ENCODE measurements at regions not wholly inside any gene's neighbourhood (a gene's known extent, or its start where the extent isn't known, plus 50 kb on each side); places are given as distances from the start of the nearest gene placed in this dataset.

DNA sequence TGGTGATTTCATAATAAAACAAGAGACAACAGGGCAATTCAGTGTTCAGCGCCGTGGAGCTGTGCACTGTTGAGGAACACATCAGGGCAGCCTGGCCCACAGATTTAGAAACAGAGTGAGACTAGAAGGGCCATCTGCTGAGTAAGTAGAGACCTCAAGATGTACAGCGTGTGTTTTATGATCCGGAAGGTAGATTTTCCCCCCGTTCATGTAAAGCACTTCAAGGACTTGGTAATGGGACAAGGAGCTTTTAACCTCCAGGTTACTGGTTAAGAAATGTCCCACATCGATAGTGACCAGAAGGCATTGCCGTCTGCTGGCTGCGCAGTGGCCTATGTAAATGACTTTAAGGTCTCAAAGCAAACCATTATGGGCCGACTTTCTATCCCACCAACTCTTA, 1057.7 kb upstream of the EEF2KMT start:
- DNase-seq (ENCODE audit: low spot score), result no peak
- in situ Hi-C loops (cut with MboI; ENCODE audit: low sequenced_read_pairs, unreplicated experiment), result no loop called here
- TF ChIP-seq, protein P1, sequence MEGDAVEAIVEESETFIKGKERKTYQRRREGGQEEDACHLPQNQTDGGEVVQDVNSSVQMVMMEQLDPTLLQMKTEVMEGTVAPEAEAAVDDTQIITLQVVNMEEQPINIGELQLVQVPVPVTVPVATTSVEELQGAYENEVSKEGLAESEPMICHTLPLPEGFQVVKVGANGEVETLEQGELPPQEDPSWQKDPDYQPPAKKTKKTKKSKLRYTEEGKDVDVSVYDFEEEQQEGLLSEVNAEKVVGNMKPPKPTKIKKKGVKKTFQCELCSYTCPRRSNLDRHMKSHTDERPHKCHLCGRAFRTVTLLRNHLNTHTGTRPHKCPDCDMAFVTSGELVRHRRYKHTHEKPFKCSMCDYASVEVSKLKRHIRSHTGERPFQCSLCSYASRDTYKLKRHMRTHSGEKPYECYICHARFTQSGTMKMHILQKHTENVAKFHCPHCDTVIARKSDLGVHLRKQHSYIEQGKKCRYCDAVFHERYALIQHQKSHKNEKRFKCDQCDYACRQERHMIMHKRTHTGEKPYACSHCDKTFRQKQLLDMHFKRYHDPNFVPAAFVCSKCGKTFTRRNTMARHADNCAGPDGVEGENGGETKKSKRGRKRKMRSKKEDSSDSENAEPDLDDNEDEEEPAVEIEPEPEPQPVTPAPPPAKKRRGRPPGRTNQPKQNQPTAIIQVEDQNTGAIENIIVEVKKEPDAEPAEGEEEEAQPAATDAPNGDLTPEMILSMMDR (IDR thresholded peaks at IDR 0.05; ENCODE audit: borderline replicate concordance, control extremely low read depth, extremely low read depth, insufficient read depth, missing control alignments), result no peak

DNA sequence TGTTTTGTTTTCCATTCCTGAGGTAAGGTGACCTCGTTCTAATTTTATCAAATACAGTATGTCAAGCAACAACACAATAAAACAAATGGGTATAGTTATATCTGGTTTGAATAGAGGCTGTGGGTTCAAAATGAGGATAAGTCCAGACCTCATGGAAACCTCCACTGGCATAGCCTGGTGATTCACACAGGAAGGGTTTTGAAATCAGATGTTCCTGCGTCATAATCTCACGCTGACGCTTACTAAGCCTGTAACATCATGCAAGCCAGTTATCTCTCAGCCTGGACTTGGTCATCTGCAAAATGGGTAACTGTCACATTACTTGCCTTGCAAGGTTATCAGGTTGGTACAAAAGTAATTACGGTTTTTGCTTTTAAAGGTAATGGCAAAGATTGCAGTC, 1056.3 kb upstream of the EEF2KMT start:
- DNase-seq (ENCODE audit: low spot score), result no peak
- in situ Hi-C loops (cut with MboI; ENCODE audit: low sequenced_read_pairs, unreplicated experiment), result no loop called here
- TF ChIP-seq, protein P1 (IDR thresholded peaks at IDR 0.05; ENCODE audit: borderline replicate concordance, control extremely low read depth, extremely low read depth, insufficient read depth, missing control alignments), result no peak

GRCh38 chr16:6149031-6149430, 1051.4 kb upstream of the EEF2KMT start:
- TF ChIP-seq, protein P1 (IDR thresholded peaks at IDR 0.05; ENCODE audit: borderline replicate concordance, control extremely low read depth, extremely low read depth, insufficient read depth, missing control alignments), result no peak
- in situ Hi-C loops (cut with MboI; ENCODE audit: low sequenced_read_pairs, unreplicated experiment), result no loop called here

DNA sequence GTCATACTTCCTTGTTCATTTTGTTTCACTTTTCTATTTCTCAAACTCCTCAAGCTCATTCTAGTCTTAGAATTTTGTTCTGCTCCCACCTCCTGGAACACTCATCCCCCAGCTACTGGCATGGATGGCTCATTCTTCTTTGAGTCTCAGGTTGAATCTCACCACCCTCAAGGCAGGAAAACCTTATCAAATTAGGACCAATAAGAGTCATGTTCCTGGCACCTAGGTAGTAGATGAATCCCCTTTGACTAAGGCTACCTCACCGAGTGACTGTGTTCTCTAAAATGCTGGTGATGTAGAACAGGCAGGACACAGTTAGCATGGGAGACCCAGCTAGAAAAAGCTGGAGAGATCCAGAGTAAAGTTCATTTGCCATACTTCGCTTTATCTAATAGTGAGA, 1050.8 kb upstream of the EEF2KMT start:
- TF ChIP-seq, protein P1 (IDR thresholded peaks at IDR 0.05; ENCODE audit: borderline replicate concordance, control extremely low read depth, extremely low read depth, insufficient read depth, missing control alignments), result no peak
- in situ Hi-C loops (cut with MboI; ENCODE audit: low sequenced_read_pairs, unreplicated experiment), result no loop called here
- no peak for DNase-seq (ENCODE audit: low spot score)

More at GRCh38 chr16:6149031-6149430, 1051.4 kb upstream of the EEF2KMT start:
- no peak for DNase-seq (ENCODE audit: low spot score)

GRCh38 chr16:6146874-6147425, 1049.4 kb upstream of the EEF2KMT start:
- DNase-seq (ENCODE audit: low spot score), result no peak
- TF ChIP-seq, protein P1 (IDR thresholded peaks at IDR 0.05; ENCODE audit: borderline replicate concordance, control extremely low read depth, extremely low read depth, insufficient read depth, missing control alignments), result no peak
- in situ Hi-C loops (cut with MboI; ENCODE audit: low sequenced_read_pairs, unreplicated experiment), result no loop called here

DNA sequence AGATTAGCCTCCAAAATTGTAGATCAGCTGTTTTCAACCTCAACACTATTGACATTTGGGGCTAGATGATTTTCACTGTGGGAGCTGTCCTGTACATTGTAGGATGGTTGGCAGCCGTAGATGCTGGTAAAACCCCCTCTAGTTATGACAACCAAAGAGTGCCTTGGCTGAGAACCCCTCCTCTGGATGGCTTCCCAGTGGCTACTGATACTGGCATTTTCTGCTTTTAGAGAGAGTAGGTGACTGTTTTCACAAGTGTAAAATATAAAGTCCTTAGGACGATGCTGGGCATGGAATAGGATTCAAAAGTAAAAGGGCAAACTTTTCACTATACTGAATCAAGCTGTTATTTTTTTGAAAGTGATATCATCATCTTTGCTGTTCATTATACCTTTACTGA, 1048.8 kb upstream of the EEF2KMT start:
- TF ChIP-seq, protein P1 (IDR thresholded peaks at IDR 0.05; ENCODE audit: borderline replicate concordance, control extremely low read depth, extremely low read depth, insufficient read depth, missing control alignments), result no peak
- in situ Hi-C loops (cut with MboI; ENCODE audit: low sequenced_read_pairs, unreplicated experiment), result no loop called here
- no peak for DNase-seq (ENCODE audit: low spot score)

Measured in GM13976 (cell line).